ENCODE measurements at regions not wholly inside any gene's neighbourhood (a gene's known extent, or its start where the extent isn't known, plus 50 kb on each side); places are given as distances from the start of the nearest gene placed in this dataset.
A peak's percentile ranks its signal among the peaks of the same experiment; 100 is the strongest.

DNA sequence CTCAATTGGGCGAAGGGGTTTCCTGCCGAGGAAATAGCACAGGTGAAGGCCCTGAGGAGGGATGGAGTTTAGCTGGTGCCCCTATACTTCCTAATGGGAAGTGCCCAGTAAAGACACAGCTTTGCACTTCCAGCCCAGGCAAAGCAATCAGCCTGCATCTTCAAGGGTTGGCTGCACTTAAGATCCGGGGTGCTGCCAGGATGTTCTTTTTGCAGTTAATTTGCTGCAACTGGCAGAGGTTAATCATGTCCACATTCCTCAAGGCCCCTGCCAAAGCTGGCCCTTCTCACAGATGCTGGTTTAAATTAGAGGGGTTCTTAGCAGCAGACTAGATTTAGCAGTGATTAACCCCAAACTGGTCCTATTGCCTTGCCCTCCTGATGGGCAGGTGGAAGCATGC is 137.7 kb upstream of the NAV2 start:
- no peak overlapping the region for H3K27ac ChIP-seq
- H3K36me3 ChIP-seq = no peaks in the 10 kb centered on the region
- H3K27me3 ChIP-seq (replicated peaks; ENCODE audit: insufficient read depth) = no peaks in the 10 kb centered on the region
- peaks cover 9% of the 10 kb centered on the region for H3K4me1 ChIP-seq (replicated peaks)
- intact Hi-C loops (cut with DNase I) = loop anchor here (5.0 kb wide), 2 partner anchors 107 to 137 kb away; partner anchors contain the start of gene NAV2
- DNase-seq (ENCODE audit: low spot score) = no peak
- TF ChIP-seq, protein P1, sequence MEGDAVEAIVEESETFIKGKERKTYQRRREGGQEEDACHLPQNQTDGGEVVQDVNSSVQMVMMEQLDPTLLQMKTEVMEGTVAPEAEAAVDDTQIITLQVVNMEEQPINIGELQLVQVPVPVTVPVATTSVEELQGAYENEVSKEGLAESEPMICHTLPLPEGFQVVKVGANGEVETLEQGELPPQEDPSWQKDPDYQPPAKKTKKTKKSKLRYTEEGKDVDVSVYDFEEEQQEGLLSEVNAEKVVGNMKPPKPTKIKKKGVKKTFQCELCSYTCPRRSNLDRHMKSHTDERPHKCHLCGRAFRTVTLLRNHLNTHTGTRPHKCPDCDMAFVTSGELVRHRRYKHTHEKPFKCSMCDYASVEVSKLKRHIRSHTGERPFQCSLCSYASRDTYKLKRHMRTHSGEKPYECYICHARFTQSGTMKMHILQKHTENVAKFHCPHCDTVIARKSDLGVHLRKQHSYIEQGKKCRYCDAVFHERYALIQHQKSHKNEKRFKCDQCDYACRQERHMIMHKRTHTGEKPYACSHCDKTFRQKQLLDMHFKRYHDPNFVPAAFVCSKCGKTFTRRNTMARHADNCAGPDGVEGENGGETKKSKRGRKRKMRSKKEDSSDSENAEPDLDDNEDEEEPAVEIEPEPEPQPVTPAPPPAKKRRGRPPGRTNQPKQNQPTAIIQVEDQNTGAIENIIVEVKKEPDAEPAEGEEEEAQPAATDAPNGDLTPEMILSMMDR (IDR thresholded peaks at IDR 0.05) = no peak
- no peak for TF ChIP-seq POLR2AphosphoS5 (IDR thresholded peaks at IDR 0.05)
- no peak for TF ChIP-seq POLR2A (IDR thresholded peaks at IDR 0.05)
- H3K9me3 ChIP-seq = no peaks in the 10 kb centered on the region
- 48% methylated on average over 3 of the region's 3 CpGs for WGBS
- no peak overlapping the region for H3K4me3 ChIP-seq

DNA sequence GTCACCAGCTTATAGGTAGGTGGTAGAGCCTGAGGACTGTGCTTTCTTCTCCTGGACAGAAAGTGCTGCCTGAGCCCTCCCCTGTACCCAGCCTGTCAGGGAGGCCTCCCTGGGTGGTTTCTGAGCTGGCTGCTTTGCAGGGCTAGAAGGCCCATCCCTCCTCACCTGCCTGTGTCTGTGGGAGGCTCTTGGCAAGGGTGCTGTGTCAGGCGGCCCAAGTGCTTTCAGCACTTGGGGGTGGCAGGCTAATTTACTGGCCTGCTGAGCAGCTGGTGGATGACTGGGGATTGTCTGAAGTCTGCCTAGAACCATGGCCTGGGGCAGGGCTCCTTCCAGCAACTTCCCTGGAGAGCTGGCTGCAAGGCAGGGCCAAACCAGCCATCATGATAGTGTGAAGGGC is 139.0 kb upstream of the NAV2 start:
- TF ChIP-seq POLR2A (IDR thresholded peaks at IDR 0.05) (no peak), POLR2AphosphoS5 (IDR thresholded peaks at IDR 0.05) (peak; percentile 16)
- H3K4me1 ChIP-seq (replicated peaks) = peaks cover 9% of the 10 kb centered on the region
- peak; percentile 29 for DNase-seq (ENCODE audit: low spot score)
- no peak overlapping the region for H3K27ac ChIP-seq
- intact Hi-C loops (cut with DNase I) = no loop called here
- H3K4me3 ChIP-seq = no peak overlapping the region
- no peaks in the 10 kb centered on the region for H3K9me3 ChIP-seq
- no peaks in the 10 kb centered on the region for H3K36me3 ChIP-seq
- WGBS = 22% methylated on average over 1 of the region's 1 CpG
- no peaks in the 10 kb centered on the region for H3K27me3 ChIP-seq (replicated peaks; ENCODE audit: insufficient read depth)

DNA sequence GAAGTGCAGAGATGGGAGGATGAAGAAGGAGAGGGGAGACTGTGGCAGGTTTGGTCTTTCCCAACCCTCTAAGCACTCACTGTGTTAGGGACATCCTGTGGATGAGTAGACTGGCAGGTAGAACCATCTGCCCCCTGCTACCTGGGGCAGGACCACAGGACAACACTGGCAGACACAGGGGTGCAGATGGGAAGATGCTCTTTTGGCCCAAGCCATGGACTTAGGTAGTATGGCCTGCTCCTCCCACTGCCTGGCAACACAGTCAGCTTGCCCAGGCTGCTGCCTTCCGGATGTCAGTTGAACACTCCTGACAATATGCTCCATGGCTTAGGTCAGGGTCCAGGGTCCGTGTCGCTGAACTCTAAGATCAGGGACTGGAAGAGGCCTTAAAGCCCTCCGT is 140.7 kb upstream of the NAV2 start:
- TF ChIP-seq, protein P1 (IDR thresholded peaks at IDR 0.05) = no peak
- TF ChIP-seq POLR2AphosphoS5 (IDR thresholded peaks at IDR 0.05) (no peak), POLR2A (IDR thresholded peaks at IDR 0.05) (no peak)
- H3K27me3 ChIP-seq (replicated peaks; ENCODE audit: insufficient read depth) = no peaks in the 10 kb centered on the region
- no peak overlapping the region for H3K27ac ChIP-seq
- DNase-seq (ENCODE audit: low spot score) = no peak
- intact Hi-C loops (cut with DNase I) = no loop called here
- H3K9me3 ChIP-seq = no peaks in the 10 kb centered on the region
- WGBS = 96% methylated on average over 4 of the region's 4 CpGs
- H3K4me3 ChIP-seq = no peak overlapping the region
- no peaks in the 10 kb centered on the region for H3K36me3 ChIP-seq
- no peaks in the 10 kb centered on the region for H3K4me1 ChIP-seq (replicated peaks)

DNA sequence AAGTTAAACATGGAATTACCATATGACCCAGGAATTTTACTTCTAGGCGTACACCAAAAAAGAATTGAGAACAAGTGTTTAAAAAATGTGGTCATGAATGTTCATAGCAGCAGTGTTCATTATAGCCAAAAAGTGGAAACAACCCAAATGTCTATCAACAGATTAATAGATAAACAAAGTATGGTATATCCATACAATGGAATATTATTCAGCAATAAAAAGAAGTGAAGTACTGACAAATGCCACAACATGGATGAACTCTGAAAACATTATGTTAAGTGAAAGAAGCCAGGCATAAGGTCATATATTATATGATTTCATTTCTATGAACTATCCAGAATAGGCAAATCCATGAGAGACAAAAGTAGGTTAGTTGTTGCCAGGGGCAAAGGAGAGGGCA is 141.7 kb upstream of the NAV2 start:
- Histone ChIP-seq H3K4me3 (no peak overlapping the region), H3K4me1 (replicated peaks) (no peaks in the 10 kb centered on the region), H3K36me3 (no peaks in the 10 kb centered on the region), H3K27me3 (replicated peaks; ENCODE audit: insufficient read depth) (no peaks in the 10 kb centered on the region), H3K27ac (no peak overlapping the region), H3K9me3 (no peaks in the 10 kb centered on the region)
- 97% methylated on average over 1 of the region's 1 CpG for WGBS
- DNase-seq (ENCODE audit: low spot score) = no peak
- TF ChIP-seq, protein P1 (IDR thresholded peaks at IDR 0.05) = no peak
- TF ChIP-seq POLR2A (IDR thresholded peaks at IDR 0.05) (no peak), POLR2AphosphoS5 (IDR thresholded peaks at IDR 0.05) (no peak)
- intact Hi-C loops (cut with DNase I) = no loop called here

DNA sequence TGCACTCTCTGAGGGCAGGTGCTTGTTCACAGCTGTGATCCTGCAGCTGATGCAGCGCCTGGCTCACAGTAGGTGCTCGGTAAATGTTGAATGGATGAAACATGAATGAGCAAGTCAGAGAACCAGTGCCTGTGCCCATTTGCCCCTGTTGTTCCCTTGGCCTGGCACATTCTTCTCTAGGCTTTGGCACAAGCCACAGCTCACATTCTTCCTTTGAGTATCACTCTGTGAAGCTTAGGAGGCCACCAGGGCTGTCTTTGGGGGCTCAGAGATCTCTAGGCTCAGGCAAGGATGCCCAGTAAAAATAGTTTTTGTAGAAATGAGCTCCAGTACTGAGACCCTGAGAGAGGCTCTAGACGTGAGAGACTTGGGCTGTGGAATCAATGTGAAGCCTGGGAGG is 144.6 kb upstream of the NAV2 start:
- 78% methylated on average over 3 of the region's 3 CpGs for WGBS
- TF ChIP-seq POLR2A (IDR thresholded peaks at IDR 0.05) = no peak
- DNase-seq (ENCODE audit: low spot score) = no peak
- Histone ChIP-seq H3K4me3 (no peak overlapping the region), H3K27me3 (replicated peaks; ENCODE audit: insufficient read depth) (no peaks in the 10 kb centered on the region), H3K9me3 (no peaks in the 10 kb centered on the region), H3K27ac (no peak overlapping the region), H3K36me3 (no peaks in the 10 kb centered on the region), H3K4me1 (replicated peaks) (peaks cover 3% of the 10 kb centered on the region)
- intact Hi-C loops (cut with DNase I) = loop anchor here (5.0 kb wide), 1 partner anchor 39 kb away; no protein-coding TSS in a partner anchor

DNA sequence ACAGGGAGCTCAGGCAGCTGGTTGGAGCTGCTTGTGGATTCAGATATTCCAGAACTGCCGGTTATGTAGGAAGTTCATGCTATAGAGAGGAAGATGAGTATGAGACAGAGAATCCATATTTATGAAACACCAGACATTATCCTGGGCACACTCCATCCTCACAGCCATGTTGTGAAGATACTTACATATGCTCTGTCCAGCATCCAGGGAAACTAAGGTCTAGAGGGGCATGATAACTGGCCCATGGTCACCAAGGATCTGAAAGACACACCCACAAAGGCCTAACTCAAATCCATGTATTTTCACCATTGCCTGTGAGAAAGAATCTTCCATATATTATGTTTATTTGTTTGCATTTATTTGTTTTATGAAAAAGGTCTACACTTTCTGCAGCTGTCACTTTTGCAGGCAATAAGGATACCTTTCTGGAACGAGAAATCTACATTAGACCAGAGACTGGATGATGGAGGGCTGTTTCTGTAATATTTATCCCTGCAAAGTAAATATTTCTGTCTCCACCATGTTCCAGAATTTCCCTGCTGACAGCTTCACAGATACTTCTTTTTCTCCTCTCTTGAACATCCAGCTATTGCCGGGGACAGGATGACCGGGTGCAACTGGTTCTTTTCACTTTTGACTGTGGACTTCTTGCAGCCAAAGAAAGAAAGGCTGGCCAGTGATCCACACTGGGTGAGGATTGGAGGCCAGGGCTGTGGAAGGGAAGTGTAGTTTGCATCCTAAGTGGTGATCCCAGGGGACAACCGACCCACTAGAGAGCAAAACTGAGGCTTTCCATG is 145.9 kb upstream of the NAV2 start:
- no peak overlapping the region for H3K4me3 ChIP-seq
- no peaks in the 10 kb centered on the region for H3K36me3 ChIP-seq
- H3K27me3 ChIP-seq (replicated peaks; ENCODE audit: insufficient read depth) = no peaks in the 10 kb centered on the region
- WGBS = 63% methylated on average over 5 of the region's 5 CpGs
- H3K27ac ChIP-seq = no peak overlapping the region
- H3K9me3 ChIP-seq = no peaks in the 10 kb centered on the region
- peaks cover 3% of the 10 kb centered on the region for H3K4me1 ChIP-seq (replicated peaks)
- DNase-seq (ENCODE audit: low spot score) = no peak
- intact Hi-C loops (cut with DNase I) = loop anchor here (5.0 kb wide), 1 partner anchor 41 kb away; no protein-coding TSS in a partner anchor
- TF ChIP-seq POLR2A (IDR thresholded peaks at IDR 0.05) (no peak), POLR2AphosphoS5 (IDR thresholded peaks at IDR 0.05) (no peak)
- TF ChIP-seq, protein P1 (IDR thresholded peaks at IDR 0.05) = no peak

Data from prostate gland (tissue), 2 donors.